ACC112 (cell line): ENCODE measurements at regions not wholly inside any gene's neighbourhood (a gene's known extent, or its start where the extent isn't known, plus 50 kb on each side); places are given as distances from the start of the nearest gene placed in this dataset.

Source experiments
- H2AFZ ChIP-seq: fragments of 200-600 bp; sonication (generic); one replicate; pipeline ENCODE4 v1.6.0; 2017; ENCODE audit warnings: antibody characterized with exemption, low read length; ENCODE audit not compliant: unreplicated experiment
- H3K27ac ChIP-seq: fragments of 200-600 bp; sonication (generic); 2 replicates; pipeline ENCODE4 v1.5.1; 2014; ENCODE audit warnings: low read depth, mild to moderate bottlenecking, antibody characterized with exemption, low read length, moderate library complexity
- H3K27me3 ChIP-seq: fragments of 200-600 bp; sonication (generic); 2 replicates; pipeline ENCODE4 v1.6.1; 2014; ENCODE audit warnings: mild to moderate bottlenecking, antibody characterized with exemption, low read length, moderate library complexity, mixed read lengths; ENCODE audit not compliant: insufficient read depth
- H3K36me3 ChIP-seq: fragments of 200-600 bp; sonication (generic); 2 replicates; pipeline ENCODE4 v1.6.1; 2016; ENCODE audit warnings: mild to moderate bottlenecking, antibody characterized with exemption, low read length, moderate library complexity, mixed read lengths; ENCODE audit not compliant: insufficient read depth
- H3K4me1 ChIP-seq: fragments of 200-600 bp; sonication (generic); one replicate; pipeline ENCODE4 v1.6.1; 2016; ENCODE audit warnings: low read length, mixed read lengths; ENCODE audit not compliant: insufficient read depth, unreplicated experiment, control insufficient read depth
- H3K4me3 ChIP-seq: fragments of 200-600 bp; sonication (generic); 2 replicates; pipeline ENCODE4 v1.5.1; 2014; ENCODE audit warnings: mild to moderate bottlenecking, low read depth, low read length
- H3K79me2 ChIP-seq: fragments of 200-600 bp; sonication (generic); one replicate; pipeline ENCODE4 v1.6.0; 2016; ENCODE audit warnings: low read length; ENCODE audit not compliant: control insufficient read depth, unreplicated experiment, insufficient read depth

DNA sequence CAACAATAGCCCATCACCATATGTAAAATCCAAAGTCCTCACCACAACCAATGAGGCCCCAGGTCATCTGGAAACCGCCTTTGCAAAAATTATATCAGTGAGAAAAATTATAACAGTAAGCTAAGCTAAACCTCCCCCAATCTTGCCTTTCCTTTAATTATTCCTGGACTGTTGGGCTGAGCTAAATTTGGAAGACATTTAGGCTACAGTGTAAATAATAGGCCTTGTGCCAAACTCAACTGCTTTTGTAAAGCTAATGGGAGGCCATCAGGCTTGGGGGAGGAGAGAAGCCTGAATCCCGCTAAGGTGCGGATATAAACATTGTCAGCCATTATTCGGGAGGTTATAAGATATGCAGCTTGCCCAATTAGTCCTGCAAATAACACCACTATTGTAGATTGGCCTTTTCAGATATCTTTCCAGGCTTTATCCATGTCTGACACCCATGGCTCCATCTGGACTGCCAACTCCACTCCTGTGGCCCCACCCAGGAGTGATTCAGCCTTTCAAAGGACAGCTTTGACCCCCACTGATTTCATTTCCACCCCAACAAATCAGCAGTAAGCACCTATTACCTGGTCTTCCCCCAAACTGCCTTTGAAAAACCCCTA, 53.0 kb upstream of the CA12 start:
- Histone ChIP-seq H3K4me3 (no peak overlapping the region), H3K36me3 (no peaks in the 10 kb centered on the region), H3K4me1 (peaks cover 20% of the 10 kb centered on the region), H3K79me2 (no peaks in the 10 kb centered on the region), H3K27me3 (no peaks in the 10 kb centered on the region), H3K27ac (no peak overlapping the region), H2AFZ (no peak overlapping the region)

DNA sequence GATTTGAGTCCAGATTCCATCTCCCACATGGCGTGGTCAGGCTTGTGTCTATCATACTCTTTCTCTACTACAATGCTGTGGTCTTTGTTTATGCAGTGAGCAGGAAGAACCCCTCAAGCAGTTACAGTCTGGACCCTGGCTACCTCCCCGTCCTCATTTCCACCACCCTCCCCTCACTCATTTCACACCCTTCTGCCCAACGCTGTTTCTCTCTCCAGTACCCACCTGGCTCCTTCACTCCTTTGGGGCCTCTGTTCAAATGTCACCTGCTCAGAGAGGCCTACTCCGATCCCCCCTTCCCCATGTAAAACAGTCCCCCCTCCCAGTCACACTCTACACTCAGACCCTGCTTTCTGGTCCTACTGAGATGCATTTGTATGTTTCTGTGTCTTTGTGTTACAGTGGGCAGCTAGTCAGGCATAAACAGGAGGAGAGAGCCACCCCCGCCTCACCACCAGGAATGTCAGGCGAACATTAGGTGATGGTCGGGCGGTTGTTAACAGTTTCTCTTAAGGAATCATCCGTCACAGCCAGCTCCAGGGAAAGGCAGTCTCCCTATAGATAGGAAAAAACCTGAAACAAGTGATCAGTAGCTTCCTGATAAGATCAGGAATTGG, 53.7 kb upstream of the CA12 start:
- H3K4me1 ChIP-seq: peaks cover 22% of the 10 kb centered on the region
- H3K27me3 ChIP-seq: no peaks in the 10 kb centered on the region
- H3K36me3 ChIP-seq: no peaks in the 10 kb centered on the region
- H3K4me3 ChIP-seq: no peak overlapping the region
- no peaks in the 10 kb centered on the region for H3K79me2 ChIP-seq
- no peak overlapping the region for H3K27ac ChIP-seq
- H2AFZ ChIP-seq: no peak overlapping the region

DNA sequence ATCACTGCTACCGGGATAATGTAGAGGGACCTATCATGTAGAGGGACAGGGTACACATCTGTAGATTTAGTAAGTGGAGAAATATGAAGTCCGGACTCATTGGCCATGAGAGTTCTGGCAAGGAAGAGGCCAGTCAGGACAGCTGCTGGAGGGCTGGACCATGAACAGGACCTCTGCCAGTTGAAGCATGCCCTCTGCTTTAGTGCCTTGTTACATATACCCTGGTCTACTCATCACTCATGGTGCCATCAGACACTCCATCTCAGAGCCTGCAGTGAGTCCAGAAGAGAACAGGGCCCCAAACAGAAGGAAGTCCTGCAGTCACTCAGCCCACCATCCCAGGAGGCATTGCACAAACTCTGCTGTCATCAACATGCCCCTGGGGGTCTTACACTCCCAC, 54.7 kb upstream of the CA12 start:
- no peaks in the 10 kb centered on the region for H3K36me3 ChIP-seq
- no peak overlapping the region for H3K27ac ChIP-seq
- peaks cover 15% of the 10 kb centered on the region for H3K4me1 ChIP-seq
- H3K79me2 ChIP-seq: no peaks in the 10 kb centered on the region
- H3K4me3 ChIP-seq: no peak overlapping the region
- no peaks in the 10 kb centered on the region for H3K27me3 ChIP-seq
- peak overlapping the region; percentile 43 for H2AFZ ChIP-seq

DNA sequence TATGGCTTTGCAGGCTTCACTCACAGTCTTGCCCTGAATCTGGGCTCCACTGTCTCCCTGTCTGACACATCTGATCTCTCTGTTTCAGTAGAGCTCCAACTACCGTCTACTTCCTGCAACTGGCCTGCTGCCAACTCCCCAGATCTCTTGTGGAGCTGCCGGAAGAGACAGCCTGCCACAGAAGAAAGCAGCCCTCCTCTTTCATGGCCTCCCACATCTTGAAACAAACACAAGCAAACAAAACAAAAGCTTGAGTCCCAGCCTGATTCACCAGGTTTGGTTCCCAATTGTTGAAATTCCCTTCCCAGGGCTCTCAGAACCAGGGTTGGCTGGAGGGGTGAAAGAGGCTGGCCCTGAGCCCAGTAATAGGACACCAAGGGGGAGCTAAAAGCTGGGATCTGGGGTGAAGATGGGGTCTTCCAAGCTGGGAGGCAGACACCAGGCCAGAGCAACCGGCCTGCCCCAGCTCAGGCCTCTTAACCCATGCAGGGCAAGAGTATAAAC, 55.3 kb upstream of the CA12 start:
- Histone ChIP-seq H3K27ac (no peak overlapping the region), H3K36me3 (no peaks in the 10 kb centered on the region), H3K27me3 (no peaks in the 10 kb centered on the region), H3K79me2 (no peaks in the 10 kb centered on the region), H2AFZ (peak overlapping the region; percentile 43), H3K4me3 (no peak overlapping the region), H3K4me1 (peaks cover 15% of the 10 kb centered on the region)

DNA sequence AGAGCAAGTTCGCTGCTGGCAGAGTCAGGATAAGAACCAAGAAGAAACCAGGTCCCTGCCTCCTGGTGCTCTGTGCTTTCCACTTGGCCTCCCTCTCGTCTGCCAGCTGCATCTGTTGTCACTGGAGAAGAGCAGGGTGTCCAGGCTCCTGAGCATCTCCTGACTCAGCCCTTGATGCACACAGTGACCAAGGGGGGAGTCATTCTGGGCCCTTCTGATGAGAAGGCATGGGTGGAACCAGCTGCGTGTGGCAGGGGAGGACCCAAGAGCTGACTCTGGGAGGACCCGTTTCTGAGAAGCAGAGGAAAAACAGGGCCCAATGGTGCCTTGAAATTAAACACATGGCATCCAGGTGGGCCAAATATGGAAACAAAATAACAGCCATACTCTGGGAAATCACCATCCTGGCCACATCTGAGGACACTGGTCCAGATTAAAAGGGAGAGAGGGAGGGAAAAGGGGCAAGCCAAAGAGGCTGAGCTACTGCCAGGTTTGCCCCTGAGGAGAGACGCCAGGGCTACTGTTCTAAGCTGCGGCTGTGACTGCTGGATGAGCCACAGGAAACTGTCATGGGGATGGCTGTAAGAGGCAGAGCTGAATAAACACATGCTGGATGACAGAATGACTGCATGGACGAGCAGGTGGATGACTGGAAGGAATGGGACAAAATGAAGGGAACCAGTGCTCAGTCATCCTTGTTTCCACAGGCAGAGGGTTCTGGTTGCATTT, 58.1 kb upstream of the CA12 start:
- H2AFZ ChIP-seq: no peak overlapping the region
- no peaks in the 10 kb centered on the region for H3K36me3 ChIP-seq
- H3K4me1 ChIP-seq: peaks cover 15% of the 10 kb centered on the region
- no peak overlapping the region for H3K4me3 ChIP-seq
- H3K27ac ChIP-seq: no peak overlapping the region
- peaks cover 6% of the 10 kb centered on the region; the same call in 1 of the 2 replicates for H3K27me3 ChIP-seq
- H3K79me2 ChIP-seq: no peaks in the 10 kb centered on the region

DNA sequence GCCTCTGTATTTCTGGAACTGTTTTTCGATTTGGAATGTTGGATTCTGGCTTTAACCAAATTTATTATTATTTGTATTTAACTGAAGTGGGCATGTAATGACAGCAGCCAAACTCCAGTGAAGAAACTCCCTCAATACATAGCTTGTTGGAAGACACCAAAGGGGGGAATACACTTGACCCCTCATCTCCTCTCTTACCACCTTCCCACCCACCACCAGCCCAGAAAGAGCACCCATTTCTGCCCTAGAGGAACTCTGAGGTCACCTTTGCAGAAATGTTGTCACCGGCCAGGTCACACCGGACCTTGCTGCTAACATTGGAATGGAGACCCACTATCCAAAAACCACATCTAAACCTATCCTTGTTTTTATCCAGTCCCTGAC, 58.6 kb upstream of the CA12 start:
- no peak overlapping the region for H2AFZ ChIP-seq
- no peaks in the 10 kb centered on the region for H3K79me2 ChIP-seq
- no peak overlapping the region for H3K27ac ChIP-seq
- peaks cover 15% of the 10 kb centered on the region for H3K4me1 ChIP-seq
- no peaks in the 10 kb centered on the region for H3K36me3 ChIP-seq
- peaks cover 6% of the 10 kb centered on the region; the same call in 1 of the 2 replicates for H3K27me3 ChIP-seq
- H3K4me3 ChIP-seq: no peak overlapping the region

DNA sequence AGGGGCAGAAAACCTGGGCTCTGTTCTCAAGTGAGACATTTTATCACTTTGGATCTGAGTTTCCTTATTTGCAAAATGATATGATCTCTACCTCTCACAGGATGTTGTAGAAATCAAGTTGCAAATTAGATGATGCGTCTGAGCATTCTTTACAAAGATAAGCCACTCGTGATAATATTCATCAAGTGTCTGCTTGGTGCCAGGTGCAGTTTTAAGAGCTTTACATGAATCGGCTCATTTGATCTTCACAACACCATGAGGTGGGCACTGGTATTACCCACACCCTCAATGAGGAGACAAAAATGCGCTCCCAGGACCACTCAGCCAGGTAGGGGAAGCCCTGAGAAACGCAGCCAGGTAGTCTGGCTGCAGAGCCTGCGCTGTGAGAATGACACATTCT, 59.1 kb upstream of the CA12 start:
- Histone ChIP-seq H2AFZ (no peak overlapping the region), H3K27me3 (peaks cover 6% of the 10 kb centered on the region; the same call in 1 of the 2 replicates), H3K27ac (no peak overlapping the region), H3K4me1 (peaks cover 15% of the 10 kb centered on the region), H3K4me3 (no peak overlapping the region), H3K79me2 (no peaks in the 10 kb centered on the region), H3K36me3 (no peaks in the 10 kb centered on the region)

DNA sequence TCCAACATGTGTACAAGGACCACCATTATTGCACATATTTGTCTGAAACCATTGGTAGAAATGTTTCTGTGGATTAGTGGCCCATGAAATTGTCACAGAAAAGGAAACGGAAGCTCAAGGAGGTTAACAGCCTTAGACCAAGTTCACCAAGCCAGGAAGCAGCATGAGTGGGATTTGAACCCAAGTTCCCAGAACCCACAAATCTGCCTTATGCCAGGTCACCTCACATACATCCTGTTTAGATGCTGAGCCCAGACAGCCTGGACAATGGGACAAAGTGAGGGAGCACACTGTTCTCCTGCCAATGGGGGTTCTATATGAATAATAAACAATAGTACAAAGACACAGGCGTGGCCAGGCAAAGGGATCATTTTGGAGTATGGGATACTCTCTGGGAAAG, 59.6 kb upstream of the CA12 start:
- Histone ChIP-seq H3K4me3 (no peak overlapping the region), H3K79me2 (no peaks in the 10 kb centered on the region), H3K4me1 (peaks cover 15% of the 10 kb centered on the region), H3K36me3 (no peaks in the 10 kb centered on the region), H2AFZ (no peak overlapping the region), H3K27ac (no peak overlapping the region), H3K27me3 (peaks cover 6% of the 10 kb centered on the region; the same call in 1 of the 2 replicates)

DNA sequence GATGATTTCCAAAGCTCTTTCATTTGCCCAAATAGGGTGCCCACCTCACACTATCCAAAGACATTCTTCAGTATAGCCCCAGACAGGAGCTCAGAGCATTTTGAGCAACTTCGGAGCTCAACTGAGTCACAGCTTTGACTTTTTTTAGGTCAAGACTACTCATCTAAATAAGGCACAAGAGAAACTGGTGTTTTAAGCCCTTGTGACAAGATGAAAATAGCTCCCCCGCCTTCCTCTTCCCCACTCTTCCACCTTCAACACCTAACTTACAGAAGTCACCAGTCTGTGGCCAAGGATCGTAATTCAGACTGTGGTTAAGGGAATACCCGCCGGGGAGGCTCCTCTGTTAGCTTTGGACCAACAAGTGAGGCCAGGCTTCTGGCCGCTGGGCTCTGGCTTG, 60.4 kb upstream of the CA12 start:
- Histone ChIP-seq H3K79me2 (no peaks in the 10 kb centered on the region), H3K27me3 (peaks cover 6% of the 10 kb centered on the region; the same call in 1 of the 2 replicates), H3K36me3 (no peaks in the 10 kb centered on the region), H3K4me3 (no peak overlapping the region), H3K27ac (no peak overlapping the region), H2AFZ (no peak overlapping the region), H3K4me1 (peaks cover 7% of the 10 kb centered on the region)

DNA sequence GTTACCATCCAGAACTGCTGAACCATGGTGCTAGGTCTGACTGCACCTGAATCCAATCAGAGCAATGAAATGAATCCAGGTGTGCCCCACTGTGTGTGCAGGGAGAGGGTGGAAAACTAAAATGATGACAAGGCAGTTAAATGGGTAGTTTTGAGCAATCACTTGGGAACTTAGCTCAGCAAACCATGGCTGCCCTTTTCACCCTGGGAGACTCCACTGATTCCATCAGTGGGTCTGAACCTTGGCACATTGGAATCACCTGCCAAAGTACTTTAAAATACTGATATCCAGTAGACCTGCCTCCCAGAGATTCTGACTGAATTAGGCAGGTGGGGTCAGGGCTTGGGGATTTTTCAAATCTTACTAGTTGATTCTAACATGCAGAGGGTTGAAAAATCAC, 59.8 kb upstream of the USP3 start:
- H3K4me1 ChIP-seq: peaks cover 6% of the 10 kb centered on the region
- no peak overlapping the region for H3K27ac ChIP-seq
- H2AFZ ChIP-seq: no peak overlapping the region

More for the DNA sequence above, 59.8 kb upstream of the USP3 start:
- H3K79me2 ChIP-seq: no peaks in the 10 kb centered on the region
- H3K36me3 ChIP-seq: no peaks in the 10 kb centered on the region
- H3K4me3 ChIP-seq: no peak overlapping the region
- H3K27me3 ChIP-seq: peaks cover 6% of the 10 kb centered on the region; the same call in 1 of the 2 replicates
